ENCODE measurements at regions not wholly inside any gene's neighbourhood (a gene's known extent, or its start where the extent isn't known, plus 50 kb on each side); places are given as distances from the start of the nearest gene placed in this dataset.

- TF ChIP-seq FOXA1 (IDR thresholded peaks at IDR 0.05): no peak
- no peak for TF ChIP-seq RXRA (IDR thresholded peaks at IDR 0.05)
- no peak for TF ChIP-seq HNF4A (conservative IDR thresholded peaks at IDR 0.05)
- no peak for TF ChIP-seq GABPA (IDR thresholded peaks at IDR 0.05 in 1 of 2, conservative IDR thresholded peaks at IDR 0.05 in 1 of 2)
- no peak for TF ChIP-seq ATF3 (IDR thresholded peaks at IDR 0.05)
- TF ChIP-seq CTCF (IDR thresholded peaks at IDR 0.05; ENCODE audit: low read depth, low read length, missing input control): no peak
- no peak overlapping the region for H3K27ac ChIP-seq (ENCODE audit: low read depth in 1 of 2, low read length in 2 of 2)
- no peaks in the 10 kb centered on the region for H3K9me3 ChIP-seq (ENCODE audit: control insufficient read depth in 4 of 4, low read length in 3 of 4)
- H3K27me3 ChIP-seq (ENCODE audit: control insufficient read depth in 4 of 4, insufficient read depth in 4 of 4, low read length in 3 of 4): no peaks in the 10 kb centered on the region
- H3K9ac ChIP-seq (ENCODE audit: low read depth in 1 of 2, low read length in 2 of 2): no peak overlapping the region
- no peak for DNase-seq (ENCODE audit: low spot score)
- no peaks in the 10 kb centered on the region for H3K4me1 ChIP-seq (ENCODE audit: control insufficient read depth in 4 of 4, insufficient read depth in 4 of 4, low read length in 3 of 4)
- 86% methylated on average over 6 of the region's 6 CpGs for WGBS
- H3K4me3 ChIP-seq (ENCODE audit: low read depth in 1 of 3, low read length in 3 of 3): no peak overlapping the region
- no peaks in the 10 kb centered on the region for H3K36me3 ChIP-seq (ENCODE audit: control insufficient read depth in 4 of 4, insufficient read depth in 3 of 4, low read depth in 1 of 4, low read length in 3 of 4)
Observed at GRCh38 chr3:66719796-66720356, 219.1 kb upstream of the LRIG1 start.

- no peaks in the 10 kb centered on the region for H3K9me3 ChIP-seq (ENCODE audit: control insufficient read depth in 4 of 4, low read length in 3 of 4)
- no peaks in the 10 kb centered on the region for H3K27me3 ChIP-seq (ENCODE audit: control insufficient read depth in 4 of 4, insufficient read depth in 4 of 4, low read length in 3 of 4)
- H3K4me3 ChIP-seq (ENCODE audit: low read depth in 1 of 3, low read length in 3 of 3): no peak overlapping the region
- TF ChIP-seq, protein P1, sequence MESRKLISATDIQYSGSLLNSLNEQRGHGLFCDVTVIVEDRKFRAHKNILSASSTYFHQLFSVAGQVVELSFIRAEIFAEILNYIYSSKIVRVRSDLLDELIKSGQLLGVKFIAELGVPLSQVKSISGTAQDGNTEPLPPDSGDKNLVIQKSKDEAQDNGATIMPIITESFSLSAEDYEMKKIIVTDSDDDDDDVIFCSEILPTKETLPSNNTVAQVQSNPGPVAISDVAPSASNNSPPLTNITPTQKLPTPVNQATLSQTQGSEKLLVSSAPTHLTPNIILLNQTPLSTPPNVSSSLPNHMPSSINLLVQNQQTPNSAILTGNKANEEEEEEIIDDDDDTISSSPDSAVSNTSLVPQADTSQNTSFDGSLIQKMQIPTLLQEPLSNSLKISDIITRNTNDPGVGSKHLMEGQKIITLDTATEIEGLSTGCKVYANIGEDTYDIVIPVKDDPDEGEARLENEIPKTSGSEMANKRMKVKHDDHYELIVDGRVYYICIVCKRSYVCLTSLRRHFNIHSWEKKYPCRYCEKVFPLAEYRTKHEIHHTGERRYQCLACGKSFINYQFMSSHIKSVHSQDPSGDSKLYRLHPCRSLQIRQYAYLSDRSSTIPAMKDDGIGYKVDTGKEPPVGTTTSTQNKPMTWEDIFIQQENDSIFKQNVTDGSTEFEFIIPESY (IDR thresholded peaks at IDR 0.05): no peak
- TF ChIP-seq RAD21 (IDR thresholded peaks at IDR 0.05) (no peak), RXRA (IDR thresholded peaks at IDR 0.05) (no peak), GABPA (IDR thresholded peaks at IDR 0.05 in 1 of 2, conservative IDR thresholded peaks at IDR 0.05 in 1 of 2) (no peak), FOXA2 (IDR thresholded peaks at IDR 0.05) (no peak), FOXA1 (IDR thresholded peaks at IDR 0.05) (no peak), JUND (IDR thresholded peaks at IDR 0.05) (no peak), EGR1 (IDR thresholded peaks at IDR 0.05; ENCODE audit: low read depth in 2 of 2) (no peak), CTCF (IDR thresholded peaks at IDR 0.05; ENCODE audit: low read depth, low read length, missing input control) (no peak), TAF1 (conservative IDR thresholded peaks at IDR 0.05) (no peak), ATF3 (IDR thresholded peaks at IDR 0.05) (no peak)
- no peaks in the 10 kb centered on the region for H3K36me3 ChIP-seq (ENCODE audit: control insufficient read depth in 4 of 4, insufficient read depth in 3 of 4, low read depth in 1 of 4, low read length in 3 of 4)
- no peak overlapping the region for H3K27ac ChIP-seq (ENCODE audit: low read depth in 1 of 2, low read length in 2 of 2)
- no peak overlapping the region for H3K9ac ChIP-seq (ENCODE audit: low read depth in 1 of 2, low read length in 2 of 2)
- 89% methylated on average over 4 of the region's 4 CpGs for WGBS
- no peak for DNase-seq (ENCODE audit: low spot score)
- no peaks in the 10 kb centered on the region for H3K4me1 ChIP-seq (ENCODE audit: control insufficient read depth in 4 of 4, insufficient read depth in 4 of 4, low read length in 3 of 4)
Observed at GRCh38 chr3:66720508-66720907, 219.7 kb upstream of the LRIG1 start.

Data from liver (tissue), 8 donors.